ENCODE measurements at regions not wholly inside any gene's neighbourhood (a gene's known extent, or its start where the extent isn't known, plus 50 kb on each side); places are given as distances from the start of the nearest gene placed in this dataset.

GRCh38 chrX:5399403-5399802 lies 829.3 kb downstream of the NLGN4X start:
- no peak for DNase-seq
- H3K36me3 ChIP-seq: no peaks in the 10 kb centered on the region
- no peak overlapping the region for H3K4me3 ChIP-seq
- no peak for TF ChIP-seq POLR2A (IDR thresholded peaks at IDR 0.05)
- TF ChIP-seq, protein P1, sequence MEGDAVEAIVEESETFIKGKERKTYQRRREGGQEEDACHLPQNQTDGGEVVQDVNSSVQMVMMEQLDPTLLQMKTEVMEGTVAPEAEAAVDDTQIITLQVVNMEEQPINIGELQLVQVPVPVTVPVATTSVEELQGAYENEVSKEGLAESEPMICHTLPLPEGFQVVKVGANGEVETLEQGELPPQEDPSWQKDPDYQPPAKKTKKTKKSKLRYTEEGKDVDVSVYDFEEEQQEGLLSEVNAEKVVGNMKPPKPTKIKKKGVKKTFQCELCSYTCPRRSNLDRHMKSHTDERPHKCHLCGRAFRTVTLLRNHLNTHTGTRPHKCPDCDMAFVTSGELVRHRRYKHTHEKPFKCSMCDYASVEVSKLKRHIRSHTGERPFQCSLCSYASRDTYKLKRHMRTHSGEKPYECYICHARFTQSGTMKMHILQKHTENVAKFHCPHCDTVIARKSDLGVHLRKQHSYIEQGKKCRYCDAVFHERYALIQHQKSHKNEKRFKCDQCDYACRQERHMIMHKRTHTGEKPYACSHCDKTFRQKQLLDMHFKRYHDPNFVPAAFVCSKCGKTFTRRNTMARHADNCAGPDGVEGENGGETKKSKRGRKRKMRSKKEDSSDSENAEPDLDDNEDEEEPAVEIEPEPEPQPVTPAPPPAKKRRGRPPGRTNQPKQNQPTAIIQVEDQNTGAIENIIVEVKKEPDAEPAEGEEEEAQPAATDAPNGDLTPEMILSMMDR (IDR thresholded peaks at IDR 0.05): no peak
- H3K9me3 ChIP-seq: no peaks in the 10 kb centered on the region
- no peaks in the 10 kb centered on the region for H3K27me3 ChIP-seq
- H3K4me1 ChIP-seq: no peaks in the 10 kb centered on the region
- no peak overlapping the region for H3K27ac ChIP-seq

GRCh38 chrX:5397409-5397808 lies 831.3 kb downstream of the NLGN4X start:
- H3K9me3 ChIP-seq: no peaks in the 10 kb centered on the region
- H3K4me3 ChIP-seq: no peak overlapping the region
- H3K4me1 ChIP-seq: no peaks in the 10 kb centered on the region
- TF ChIP-seq, protein P1 (IDR thresholded peaks at IDR 0.05): no peak
- TF ChIP-seq POLR2A (IDR thresholded peaks at IDR 0.05): no peak
- no peak for DNase-seq
- no peaks in the 10 kb centered on the region for H3K36me3 ChIP-seq
- H3K27me3 ChIP-seq: no peaks in the 10 kb centered on the region
- H3K27ac ChIP-seq: no peak overlapping the region

GRCh38 chrX:5390376-5390775 lies 838.3 kb downstream of the NLGN4X start:
- DNase-seq: no peak
- H3K4me1 ChIP-seq: no peaks in the 10 kb centered on the region
- no peaks in the 10 kb centered on the region for H3K36me3 ChIP-seq
- no peak overlapping the region for H3K4me3 ChIP-seq
- no peaks in the 10 kb centered on the region for H3K9me3 ChIP-seq
- TF ChIP-seq POLR2A (IDR thresholded peaks at IDR 0.05): no peak
- TF ChIP-seq, protein P1 (IDR thresholded peaks at IDR 0.05): no peak
- no peak overlapping the region for H3K27ac ChIP-seq
- no peaks in the 10 kb centered on the region for H3K27me3 ChIP-seq

GRCh38 chrX:5388087-5388486 lies 840.6 kb downstream of the NLGN4X start:
- Histone ChIP-seq H3K9me3 (no peaks in the 10 kb centered on the region), H3K27ac (no peak overlapping the region), H3K4me3 (no peak overlapping the region), H3K36me3 (no peaks in the 10 kb centered on the region), H3K27me3 (no peaks in the 10 kb centered on the region), H3K4me1 (no peaks in the 10 kb centered on the region)
- TF ChIP-seq, protein P1 (IDR thresholded peaks at IDR 0.05): no peak
- no peak for TF ChIP-seq POLR2A (IDR thresholded peaks at IDR 0.05)
- DNase-seq: no peak

GRCh38 chrX:5380426-5380825 lies 848.2 kb downstream of the NLGN4X start:
- no peak for DNase-seq
- TF ChIP-seq POLR2A (IDR thresholded peaks at IDR 0.05): no peak
- TF ChIP-seq, protein P1 (IDR thresholded peaks at IDR 0.05): no peak
- Histone ChIP-seq H3K4me1 (no peaks in the 10 kb centered on the region), H3K9me3 (peaks cover 0 to 4% (median 0%) of the 10 kb centered on the region in 4 donors), H3K27me3 (no peaks in the 10 kb centered on the region), H3K36me3 (no peaks in the 10 kb centered on the region), H3K27ac (no peak overlapping the region), H3K4me3 (no peak overlapping the region)

GRCh38 chrX:5341902-5342301 lies 886.8 kb downstream of the NLGN4X start:
- no peak overlapping the region for H3K4me3 ChIP-seq
- no peak overlapping the region for H3K27ac ChIP-seq
- no peaks in the 10 kb centered on the region for H3K36me3 ChIP-seq
- no peaks in the 10 kb centered on the region for H3K27me3 ChIP-seq
- H3K9me3 ChIP-seq: no peaks in the 10 kb centered on the region
- DNase-seq: no peak
- no peaks in the 10 kb centered on the region for H3K4me1 ChIP-seq
- TF ChIP-seq, protein P1 (IDR thresholded peaks at IDR 0.05): no peak
- no peak for TF ChIP-seq POLR2A (IDR thresholded peaks at IDR 0.05)

All from Peyer's patch (tissue), 4 donors.